HG03442 (cell line): ENCODE measurements at regions not wholly inside any gene's neighbourhood (a gene's known extent, or its start where the extent isn't known, plus 50 kb on each side); places are given as distances from the start of the nearest gene placed in this dataset.

Experiments used
- ATAC-seq: cut with Tn5 transposase; IDR thresholded peaks from one replicate; pipeline ENCODE4 v1.9.1; 2021; ENCODE audit warnings: mild to moderate bottlenecking, moderate library complexity; ENCODE audit not compliant: unreplicated experiment

GRCh38 chr20:39623584-39624234 lies 661.6 kb downstream of the DHX35 start:
- ATAC-seq = no peak

- no peak for ATAC-seq
Observed at GRCh38 chr20:39619271-39619785, 657.2 kb downstream of the DHX35 start.

GRCh38 chr20:39611901-39612300 lies 649.8 kb downstream of the DHX35 start:
- ATAC-seq = no peak

GRCh38 chr20:39607141-39607540 lies 645.0 kb downstream of the DHX35 start:
- ATAC-seq = no peak

GRCh38 chr20:39605908-39606307 lies 643.8 kb downstream of the DHX35 start:
- ATAC-seq = no peak

GRCh38 chr20:39605361-39605760 lies 643.2 kb downstream of the DHX35 start:
- ATAC-seq = no peak

- ATAC-seq = no peak
Observed at GRCh38 chr20:39603219-39603618, 641.1 kb downstream of the DHX35 start.

- no peak for ATAC-seq
Observed at GRCh38 chr20:39602649-39603048, 640.5 kb downstream of the DHX35 start.

GRCh38 chr20:39600871-39601270 lies 638.7 kb downstream of the DHX35 start:
- no peak for ATAC-seq

- no peak for ATAC-seq
Observed at GRCh38 chr20:39600156-39600555, 638.0 kb downstream of the DHX35 start.

- no peak for ATAC-seq
Observed at GRCh38 chr20:39596554-39596953, 634.4 kb downstream of the DHX35 start.

GRCh38 chr20:39592371-39592770 lies 630.2 kb downstream of the DHX35 start:
- ATAC-seq = no peak

- no peak for ATAC-seq
Observed at GRCh38 chr20:39588148-39588757, 626.1 kb downstream of the DHX35 start.

GRCh38 chr20:39581034-39581433 lies 618.9 kb downstream of the DHX35 start:
- ATAC-seq = no peak

GRCh38 chr20:39576771-39577170 lies 614.6 kb downstream of the DHX35 start:
- ATAC-seq = no peak

- no peak for ATAC-seq
Observed at GRCh38 chr20:39574061-39574460, 611.9 kb downstream of the DHX35 start.

- no peak for ATAC-seq
Observed at GRCh38 chr20:39571171-39571570, 609.0 kb downstream of the DHX35 start.

- ATAC-seq = peak; percentile 63
Observed at GRCh38 chr20:39568109-39568508, 606.0 kb downstream of the DHX35 start.

GRCh38 chr20:39563349-39563748 lies 601.2 kb downstream of the DHX35 start:
- peak; percentile 77 for ATAC-seq

- ATAC-seq = no peak
Observed at GRCh38 chr20:39554341-39554740, 592.2 kb downstream of the DHX35 start.

- no peak for ATAC-seq
Observed at GRCh38 chr20:39553120-39553519, 591.0 kb downstream of the DHX35 start.

- ATAC-seq = no peak
Observed at GRCh38 chr20:39549733-39550132, 587.6 kb downstream of the DHX35 start.
